ENCODE measurements at regions not wholly inside any gene's neighbourhood (a gene's known extent, or its start where the extent isn't known, plus 50 kb on each side); places are given as distances from the start of the nearest gene placed in this dataset.

- Histone ChIP-seq H3K36me3 (no peaks in the 10 kb centered on the region), H3K27ac (no peak overlapping the region), H3K4me3 (no peak overlapping the region), H3K27me3 (no peaks in the 10 kb centered on the region), H3K4me1 (no peaks in the 10 kb centered on the region), H3K9me3 (no peaks in the 10 kb centered on the region)
- intact Hi-C loops (cut with DNase I) = no loop called here
- DNase-seq (no peak), ATAC-seq (no peak)
- no peak for TF ChIP-seq CTCF (IDR thresholded peaks at IDR 0.05)
Measured at GRCh38 chr2:155442755-155443372, 744.4 kb downstream of the KCNJ3 start.

- DNase-seq (no peak), ATAC-seq (no peak)
- Histone ChIP-seq H3K27ac (no peak overlapping the region), H3K4me1 (no peaks in the 10 kb centered on the region), H3K9me3 (no peaks in the 10 kb centered on the region), H3K36me3 (no peaks in the 10 kb centered on the region), H3K4me3 (no peak overlapping the region), H3K27me3 (no peaks in the 10 kb centered on the region)
- TF ChIP-seq CTCF (IDR thresholded peaks at IDR 0.05) = no peak
- intact Hi-C loops (cut with DNase I) = no loop called here
Measured at GRCh38 chr2:155442088-155442487, 743.6 kb downstream of the KCNJ3 start.

- Histone ChIP-seq H3K27ac (no peak overlapping the region), H3K4me1 (no peaks in the 10 kb centered on the region), H3K36me3 (no peaks in the 10 kb centered on the region), H3K9me3 (no peaks in the 10 kb centered on the region), H3K4me3 (no peak overlapping the region), H3K27me3 (no peaks in the 10 kb centered on the region)
- DNase-seq = no peak
- TF ChIP-seq CTCF (IDR thresholded peaks at IDR 0.05) = no peak
- ATAC-seq = no peak
- intact Hi-C loops (cut with DNase I) = no loop called here
Measured at GRCh38 chr2:155431004-155431507, 732.6 kb downstream of the KCNJ3 start.

GRCh38 chr2:155427470-155427869 lies 729.0 kb downstream of the KCNJ3 start:
- Histone ChIP-seq H3K9me3 (no peaks in the 10 kb centered on the region), H3K36me3 (no peaks in the 10 kb centered on the region), H3K27ac (no peak overlapping the region), H3K4me3 (no peak overlapping the region), H3K27me3 (no peaks in the 10 kb centered on the region), H3K4me1 (no peaks in the 10 kb centered on the region)
- no peak for ATAC-seq
- DNase-seq = no peak
- no peak for TF ChIP-seq CTCF (IDR thresholded peaks at IDR 0.05)
- intact Hi-C loops (cut with DNase I) = no loop called here

- Histone ChIP-seq H3K27ac (no peak overlapping the region), H3K36me3 (no peaks in the 10 kb centered on the region), H3K9me3 (no peaks in the 10 kb centered on the region), H3K27me3 (no peaks in the 10 kb centered on the region), H3K4me1 (no peaks in the 10 kb centered on the region), H3K4me3 (no peak overlapping the region)
- intact Hi-C loops (cut with DNase I) = no loop called here
- ATAC-seq = no peak
- no peak for TF ChIP-seq CTCF (IDR thresholded peaks at IDR 0.05)
- DNase-seq = no peak
Measured at GRCh38 chr2:155424518-155424917, 726.0 kb downstream of the KCNJ3 start.

- intact Hi-C loops (cut with DNase I) = no loop called here
- TF ChIP-seq CTCF (IDR thresholded peaks at IDR 0.05) = no peak
Measured at GRCh38 chr2:155418753-155419152, 720.3 kb downstream of the KCNJ3 start.

More at GRCh38 chr2:155418753-155419152, 720.3 kb downstream of the KCNJ3 start:
- ATAC-seq (no peak), DNase-seq (no peak)
- H3K36me3 ChIP-seq = no peaks in the 10 kb centered on the region
- H3K27me3 ChIP-seq = no peaks in the 10 kb centered on the region
- no peaks in the 10 kb centered on the region for H3K4me1 ChIP-seq
- H3K9me3 ChIP-seq = no peaks in the 10 kb centered on the region
- H3K27ac ChIP-seq = no peak overlapping the region
- H3K4me3 ChIP-seq = no peak overlapping the region

Data from upper lobe of right lung (tissue), 1 donor.